Activated B cell treated with CpG ODN at 0.5 μM for 24 hours (primary cell): ENCODE measurements at regions not wholly inside any gene's neighbourhood (a gene's known extent, or its start where the extent isn't known, plus 50 kb on each side); places are given as distances from the start of the nearest gene placed in this dataset.

ENCODE experiments used
- ATAC-seq: fragments of 200-7000 bp; cut with Tn5 transposase; one replicate; pipeline ENCODE4 v1.10.0; 2021; ENCODE audit warnings: low read depth, mild to moderate bottlenecking, moderate library complexity
- CTCF ChIA-PET: fragments of 350-600 bp; sonication (Branson Sonifier 250); formaldehyde crosslinking; loops from one replicate; lab custom pipeline; 2021; ENCODE audit warnings: antibody characterized with exemption; lab: Charles Lee
- POLR2A ChIA-PET: fragments of 350-600 bp; sonication (Branson Sonifier 250); formaldehyde crosslinking; loops from one replicate; lab custom pipeline; 2021; ENCODE audit warnings: antibody characterized with exemption; lab: Charles Lee
- DNase-seq: peaks from one replicate; pipeline ENCODE4 v3.0.0; 2022
- H3K27ac Mint-ChIP-seq: one replicate; pipeline ENCODE4 v1.8.0; 2020; ENCODE audit warnings: mixed read lengths
- H3K27me3 Mint-ChIP-seq: one replicate; pipeline ENCODE4 v1.8.0; 2021; ENCODE audit warnings: mixed read lengths
- H3K36me3 Mint-ChIP-seq: one replicate; pipeline ENCODE4 v1.8.0; 2021; ENCODE audit warnings: low read depth, mixed read lengths
- H3K4me1 Mint-ChIP-seq: one replicate; pipeline ENCODE4 v1.8.0; 2021; ENCODE audit warnings: mixed read lengths
- H3K4me3 Mint-ChIP-seq: one replicate; pipeline ENCODE4 v1.8.0; 2020; ENCODE audit warnings: mild to moderate bottlenecking, mixed read lengths
- H3K9me3 Mint-ChIP-seq: one replicate; pipeline ENCODE4 v1.8.0; 2020; ENCODE audit warnings: mixed read lengths
- intact Hi-C: fragments of 100-400 bp; cut with micrococcal nuclease; formaldehyde crosslinking; loops from one replicate; pipeline ENCODE4 v1.15.1; 2024
- TF ChIP-seq, protein P1 (sequence below): fragments of 200-600 bp; IDR thresholded peaks from one replicate; pipeline ENCODE4 v1.8.0; 2022; ENCODE audit warnings: antibody characterized with exemption, mild to moderate bottlenecking

DNA sequence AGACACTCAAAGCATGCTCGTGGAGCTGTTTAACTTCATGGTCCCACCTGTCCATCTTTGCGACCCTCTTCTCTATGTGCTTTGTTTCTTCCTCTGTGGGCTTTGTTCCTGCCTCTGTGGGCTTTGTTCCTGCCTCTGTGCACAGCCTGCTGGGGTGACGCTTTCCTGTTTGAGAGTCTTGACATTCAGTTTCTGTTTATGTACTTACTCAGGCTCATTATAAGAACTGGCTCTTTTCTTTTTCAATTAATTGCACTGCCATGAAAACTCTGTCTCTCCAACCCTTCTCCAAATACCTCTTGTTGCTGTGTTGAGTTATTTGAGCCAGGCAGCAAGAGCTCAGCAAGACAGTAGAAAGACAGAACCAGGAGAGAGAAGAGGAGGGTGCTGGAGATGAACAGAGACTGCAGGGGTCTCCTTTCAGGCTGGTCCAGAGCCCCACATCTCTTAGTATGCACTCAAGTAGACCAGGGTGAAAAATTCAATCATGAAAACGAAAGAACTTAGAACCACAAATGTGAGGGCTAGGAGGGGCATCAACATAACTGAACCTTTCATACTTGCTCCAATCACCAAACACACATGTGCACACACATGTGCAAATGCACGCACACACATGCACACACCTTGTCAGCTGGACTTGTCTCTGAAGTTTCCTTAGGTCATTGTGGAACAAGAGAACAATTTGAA, 88.3 kb upstream of the SGIP1 start:
- no peaks in the 10 kb centered on the region for H3K9me3 Mint-ChIP-seq
- H3K4me1 Mint-ChIP-seq: peaks cover 33% of the 10 kb centered on the region
- POLR2A ChIA-PET: interaction anchor here (0.5 to 5.4 kb wide), 30 partner anchors 41 to 489 kb away, joined by 3 to 62 read pairs (median 5); no protein-coding TSS in a partner anchor
- peak overlapping the region; percentile 93 for H3K27ac Mint-ChIP-seq
- TF ChIP-seq, protein P1, sequence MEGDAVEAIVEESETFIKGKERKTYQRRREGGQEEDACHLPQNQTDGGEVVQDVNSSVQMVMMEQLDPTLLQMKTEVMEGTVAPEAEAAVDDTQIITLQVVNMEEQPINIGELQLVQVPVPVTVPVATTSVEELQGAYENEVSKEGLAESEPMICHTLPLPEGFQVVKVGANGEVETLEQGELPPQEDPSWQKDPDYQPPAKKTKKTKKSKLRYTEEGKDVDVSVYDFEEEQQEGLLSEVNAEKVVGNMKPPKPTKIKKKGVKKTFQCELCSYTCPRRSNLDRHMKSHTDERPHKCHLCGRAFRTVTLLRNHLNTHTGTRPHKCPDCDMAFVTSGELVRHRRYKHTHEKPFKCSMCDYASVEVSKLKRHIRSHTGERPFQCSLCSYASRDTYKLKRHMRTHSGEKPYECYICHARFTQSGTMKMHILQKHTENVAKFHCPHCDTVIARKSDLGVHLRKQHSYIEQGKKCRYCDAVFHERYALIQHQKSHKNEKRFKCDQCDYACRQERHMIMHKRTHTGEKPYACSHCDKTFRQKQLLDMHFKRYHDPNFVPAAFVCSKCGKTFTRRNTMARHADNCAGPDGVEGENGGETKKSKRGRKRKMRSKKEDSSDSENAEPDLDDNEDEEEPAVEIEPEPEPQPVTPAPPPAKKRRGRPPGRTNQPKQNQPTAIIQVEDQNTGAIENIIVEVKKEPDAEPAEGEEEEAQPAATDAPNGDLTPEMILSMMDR: no peak
- DNase-seq (peak; percentile 27), ATAC-seq (peak; percentile 84)
- intact Hi-C loops: loop anchor here (1.0 to 5.0 kb wide), 17 partner anchors 9 to 1758 kb away; no protein-coding TSS in a partner anchor
- CTCF ChIA-PET: interaction anchor here (0.7 to 13.6 kb wide), 44 partner anchors 9 to 1015 kb away, joined by 3 to 437 read pairs (median 6); partner anchors contain the start of gene SLC35D1
- H3K27me3 Mint-ChIP-seq: no peaks in the 10 kb centered on the region
- peak overlapping the region; percentile 69 for H3K4me3 Mint-ChIP-seq
- H3K36me3 Mint-ChIP-seq: no peaks in the 10 kb centered on the region

DNA sequence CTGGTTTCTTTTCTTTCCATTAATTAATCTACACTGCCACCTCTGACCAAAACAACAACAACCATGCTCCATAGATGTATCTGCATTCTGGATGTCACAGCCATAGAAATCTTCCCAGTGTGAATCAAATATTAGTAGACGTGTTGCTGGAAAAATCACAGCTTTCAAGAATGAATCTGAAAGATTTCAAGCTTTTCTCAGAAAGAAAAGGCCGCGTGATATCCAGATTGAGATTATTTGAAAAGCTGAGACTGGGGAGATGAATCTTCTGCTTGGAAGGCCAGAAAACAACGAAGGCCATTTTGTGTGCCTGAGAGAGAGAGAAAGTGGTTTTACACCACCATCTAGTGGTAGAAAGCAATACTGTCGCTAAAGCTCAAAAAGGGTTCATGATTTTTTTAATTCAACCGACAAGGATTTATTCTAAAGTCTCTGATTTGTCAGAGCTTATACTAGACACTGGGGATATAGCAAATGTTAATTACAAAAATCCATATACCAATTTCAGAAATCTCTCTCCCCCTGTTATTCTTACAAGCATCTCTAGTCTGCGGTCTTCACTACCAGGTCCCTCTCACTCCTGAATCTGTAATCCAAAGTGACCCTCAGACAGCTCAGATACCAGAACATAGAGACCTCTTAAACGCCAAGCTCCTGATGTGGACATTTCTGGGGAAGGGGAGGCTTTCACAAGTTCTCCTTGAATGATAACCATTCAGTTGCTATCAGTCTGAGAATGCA, 87.5 kb upstream of the SGIP1 start:
- intact Hi-C loops: loop anchor here (1.0 to 5.0 kb wide), 12 partner anchors 58 to 1759 kb away; no protein-coding TSS in a partner anchor
- POLR2A ChIA-PET: interaction anchor here (0.5 to 5.4 kb wide), 23 partner anchors 45 to 508 kb away, joined by 3 to 62 read pairs (median 5); no protein-coding TSS in a partner anchor

DNA sequence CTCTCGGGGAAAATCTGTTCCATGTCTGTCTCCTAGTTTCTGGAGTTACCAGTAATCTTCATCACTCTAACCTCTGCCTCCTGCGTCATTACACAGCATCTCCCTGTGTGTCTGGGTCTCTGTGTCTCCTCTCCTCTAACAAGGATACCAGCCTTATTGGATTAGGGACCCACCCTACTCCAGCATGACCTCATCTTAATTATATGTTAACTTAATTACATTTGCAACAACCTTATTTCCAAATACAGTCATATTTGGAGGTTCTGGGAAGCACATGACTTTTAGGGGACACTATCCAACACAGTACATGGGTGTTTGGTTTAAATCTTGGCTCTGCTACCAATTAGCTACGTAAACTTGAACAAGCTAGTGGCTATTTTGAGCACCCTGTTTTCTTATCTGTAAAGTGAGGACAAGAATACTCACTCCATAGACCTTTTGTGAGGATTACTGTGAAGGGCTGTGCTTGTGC, 83.9 kb upstream of the SGIP1 start:
- ATAC-seq (no peak), DNase-seq (no peak)
- no peak overlapping the region for H3K4me3 Mint-ChIP-seq
- TF ChIP-seq, protein P1: no peak
- no peaks in the 10 kb centered on the region for H3K36me3 Mint-ChIP-seq
- intact Hi-C loops: no loop called here
- no peaks in the 10 kb centered on the region for H3K9me3 Mint-ChIP-seq
- no peak overlapping the region for H3K27ac Mint-ChIP-seq
- ChIA-PET POLR2A (interaction anchor here (0.7 kb wide), 1 partner anchor 487 kb away, joined by 3 read pairs; no protein-coding TSS in a partner anchor), CTCF (interaction anchor here (1.0 to 13.6 kb wide), 3 partner anchors 53 to 490 kb away, joined by 5 to 437 read pairs (median 5); no protein-coding TSS in a partner anchor)
- peaks cover 16% of the 10 kb centered on the region for H3K4me1 Mint-ChIP-seq
- peaks cover 1% of the 10 kb centered on the region for H3K27me3 Mint-ChIP-seq

More for the DNA sequence above, 87.5 kb upstream of the SGIP1 start:
- Mint-ChIP-seq H3K27ac (peak overlapping the region; percentile 93), H3K4me3 (peak overlapping the region; percentile 69), H3K27me3 (no peaks in the 10 kb centered on the region), H3K4me1 (peaks cover 33% of the 10 kb centered on the region), H3K36me3 (no peaks in the 10 kb centered on the region), H3K9me3 (no peaks in the 10 kb centered on the region)
- TF ChIP-seq, protein P1: no peak
- DNase-seq: no peak
- peak; percentile 69 for ATAC-seq
- CTCF ChIA-PET: interaction anchor here (0.6 to 13.6 kb wide), 46 partner anchors 10 to 1016 kb away, joined by 3 to 437 read pairs (median 5); partner anchors contain the start of gene SLC35D1

DNA sequence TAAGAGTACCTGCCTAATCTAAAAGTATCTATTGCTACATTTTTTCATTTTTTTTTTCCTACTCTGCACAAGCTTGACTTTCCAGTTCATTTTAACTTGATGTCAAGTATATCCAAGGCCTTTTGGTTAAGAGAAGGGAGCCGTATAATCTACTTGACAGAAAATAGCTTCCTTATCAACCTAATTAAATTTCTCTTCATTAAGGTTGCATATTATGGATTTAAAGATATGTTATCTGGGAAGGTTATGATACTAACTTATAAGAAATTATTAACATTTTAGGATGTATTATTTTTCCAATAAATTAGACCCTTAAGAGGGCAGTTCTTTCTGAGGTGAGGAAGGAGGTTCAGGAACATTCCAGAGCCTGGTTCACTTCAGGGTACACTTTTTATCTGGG, 83.1 kb upstream of the SGIP1 start:
- intact Hi-C loops: no loop called here
- Mint-ChIP-seq H3K9me3 (no peaks in the 10 kb centered on the region), H3K27me3 (peaks cover 1% of the 10 kb centered on the region), H3K4me3 (no peak overlapping the region), H3K27ac (no peak overlapping the region), H3K4me1 (peaks cover 8% of the 10 kb centered on the region), H3K36me3 (no peaks in the 10 kb centered on the region)
- no peak for DNase-seq
- TF ChIP-seq, protein P1: no peak
- ATAC-seq: no peak
- CTCF ChIA-PET: interaction anchor here (1.0 to 13.6 kb wide), 3 partner anchors 52 to 491 kb away, joined by 5 to 437 read pairs (median 5); no protein-coding TSS in a partner anchor
- POLR2A ChIA-PET: interaction anchor here (0.7 kb wide), 1 partner anchor 488 kb away, joined by 3 read pairs; no protein-coding TSS in a partner anchor
